ENCODE measurements at regions not wholly inside any gene's neighbourhood (a gene's known extent, or its start where the extent isn't known, plus 50 kb on each side); places are given as distances from the start of the nearest gene placed in this dataset.

DNA sequence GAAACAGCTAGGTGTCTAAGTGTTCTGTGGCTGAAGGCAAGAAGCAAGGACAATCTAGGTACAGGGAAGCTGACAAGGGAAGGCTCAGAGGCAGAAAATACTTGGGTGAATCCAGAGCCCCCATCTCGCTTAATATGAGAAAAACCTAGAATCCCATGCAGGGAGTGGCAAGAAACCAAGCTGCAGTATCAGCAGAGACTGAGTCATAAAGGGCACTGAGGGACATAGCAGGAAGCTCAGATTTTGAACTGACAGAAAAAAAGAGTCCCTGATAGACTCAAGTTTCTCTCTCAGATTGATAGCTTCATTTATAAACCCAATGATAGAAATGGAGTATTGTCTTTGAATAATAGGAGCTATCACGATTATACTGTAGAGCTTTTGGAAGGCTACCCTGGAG, 77.3 kb upstream of the KCNJ15 start (continued):
- TF ChIP-seq, protein P1, sequence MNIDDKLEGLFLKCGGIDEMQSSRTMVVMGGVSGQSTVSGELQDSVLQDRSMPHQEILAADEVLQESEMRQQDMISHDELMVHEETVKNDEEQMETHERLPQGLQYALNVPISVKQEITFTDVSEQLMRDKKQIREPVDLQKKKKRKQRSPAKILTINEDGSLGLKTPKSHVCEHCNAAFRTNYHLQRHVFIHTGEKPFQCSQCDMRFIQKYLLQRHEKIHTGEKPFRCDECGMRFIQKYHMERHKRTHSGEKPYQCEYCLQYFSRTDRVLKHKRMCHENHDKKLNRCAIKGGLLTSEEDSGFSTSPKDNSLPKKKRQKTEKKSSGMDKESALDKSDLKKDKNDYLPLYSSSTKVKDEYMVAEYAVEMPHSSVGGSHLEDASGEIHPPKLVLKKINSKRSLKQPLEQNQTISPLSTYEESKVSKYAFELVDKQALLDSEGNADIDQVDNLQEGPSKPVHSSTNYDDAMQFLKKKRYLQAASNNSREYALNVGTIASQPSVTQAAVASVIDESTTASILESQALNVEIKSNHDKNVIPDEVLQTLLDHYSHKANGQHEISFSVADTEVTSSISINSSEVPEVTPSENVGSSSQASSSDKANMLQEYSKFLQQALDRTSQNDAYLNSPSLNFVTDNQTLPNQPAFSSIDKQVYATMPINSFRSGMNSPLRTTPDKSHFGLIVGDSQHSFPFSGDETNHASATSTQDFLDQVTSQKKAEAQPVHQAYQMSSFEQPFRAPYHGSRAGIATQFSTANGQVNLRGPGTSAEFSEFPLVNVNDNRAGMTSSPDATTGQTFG (tag by site-specific recombination; IDR thresholded peaks at IDR 0.05; ENCODE audit: borderline replicate concordance): no peak
- TF ChIP-seq ZNF350 (tag by site-specific recombination; IDR thresholded peaks at IDR 0.05) (no peak), ZNF777 (tag by site-specific recombination; IDR thresholded peaks at IDR 0.05; ENCODE audit: borderline replicate concordance) (no peak), ZNF791 (tag by site-specific recombination; IDR thresholded peaks at IDR 0.05) (no peak), ZNF354C (tag by site-specific recombination; IDR thresholded peaks at IDR 0.05; ENCODE audit: borderline replicate concordance, low read depth) (no peak), ZNF624 (tag by site-specific recombination; IDR thresholded peaks at IDR 0.05) (no peak), ZNF549 (tag by site-specific recombination; IDR thresholded peaks at IDR 0.05) (no peak), ZNF48 (tag by site-specific recombination; IDR thresholded peaks at IDR 0.05) (no peak), ZBTB48 (tag by site-specific recombination; IDR thresholded peaks at IDR 0.05) (no peak), ZNF776 (tag by site-specific recombination; IDR thresholded peaks at IDR 0.05; ENCODE audit: borderline replicate concordance) (no peak)
- TF ChIP-seq, protein P2, sequence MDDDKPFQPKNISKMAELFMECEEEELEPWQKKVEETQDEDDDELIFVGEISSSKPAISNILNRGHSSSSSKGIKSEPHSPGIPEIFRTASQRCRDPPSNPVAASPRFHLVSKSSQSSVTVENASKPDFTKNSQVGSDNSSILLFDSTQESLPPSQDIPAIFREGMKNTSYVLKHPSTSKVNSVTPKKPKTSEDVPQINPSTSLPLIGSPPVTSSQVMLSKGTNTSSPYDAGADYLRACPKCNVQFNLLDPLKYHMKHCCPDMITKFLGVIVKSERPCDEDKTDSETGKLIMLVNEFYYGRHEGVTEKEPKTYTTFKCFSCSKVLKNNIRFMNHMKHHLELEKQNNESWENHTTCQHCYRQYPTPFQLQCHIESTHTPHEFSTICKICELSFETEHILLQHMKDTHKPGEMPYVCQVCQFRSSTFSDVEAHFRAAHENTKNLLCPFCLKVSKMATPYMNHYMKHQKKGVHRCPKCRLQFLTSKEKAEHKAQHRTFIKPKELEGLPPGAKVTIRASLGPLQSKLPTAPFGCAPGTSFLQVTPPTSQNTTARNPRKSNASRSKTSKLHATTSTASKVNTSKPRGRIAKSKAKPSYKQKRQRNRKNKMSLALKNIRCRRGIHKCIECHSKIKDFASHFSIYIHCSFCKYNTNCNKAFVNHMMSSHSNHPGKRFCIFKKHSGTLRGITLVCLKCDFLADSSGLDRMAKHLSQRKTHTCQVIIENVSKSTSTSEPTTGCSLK (tag by site-specific recombination; IDR thresholded peaks at IDR 0.05): no peak

DNA sequence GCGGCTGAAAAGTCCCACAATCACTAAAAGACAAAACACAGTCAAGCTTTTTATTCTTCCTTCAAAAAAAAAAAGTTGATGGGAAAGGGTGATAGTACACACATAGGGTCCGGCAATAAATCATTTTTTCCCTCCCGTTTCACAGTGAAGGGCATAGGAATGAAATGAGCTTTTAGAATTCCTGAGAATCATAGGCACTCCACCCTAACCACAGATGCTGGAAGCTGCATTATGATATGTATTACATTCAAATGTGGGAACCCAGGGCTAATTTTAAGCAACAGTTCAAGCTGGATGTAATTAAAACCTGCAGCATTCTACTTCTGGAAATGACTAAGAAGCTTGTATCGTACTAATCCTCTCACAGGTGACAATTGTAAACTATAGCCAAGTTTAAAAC, 75.7 kb upstream of the KCNJ15 start:
- TF ChIP-seq ZNF747 (tag by site-specific recombination; IDR thresholded peaks at IDR 0.05): no peak
- no peak for TF ChIP-seq YY2 (tag by site-specific recombination; IDR thresholded peaks at IDR 0.05)
- TF ChIP-seq, protein P3, sequence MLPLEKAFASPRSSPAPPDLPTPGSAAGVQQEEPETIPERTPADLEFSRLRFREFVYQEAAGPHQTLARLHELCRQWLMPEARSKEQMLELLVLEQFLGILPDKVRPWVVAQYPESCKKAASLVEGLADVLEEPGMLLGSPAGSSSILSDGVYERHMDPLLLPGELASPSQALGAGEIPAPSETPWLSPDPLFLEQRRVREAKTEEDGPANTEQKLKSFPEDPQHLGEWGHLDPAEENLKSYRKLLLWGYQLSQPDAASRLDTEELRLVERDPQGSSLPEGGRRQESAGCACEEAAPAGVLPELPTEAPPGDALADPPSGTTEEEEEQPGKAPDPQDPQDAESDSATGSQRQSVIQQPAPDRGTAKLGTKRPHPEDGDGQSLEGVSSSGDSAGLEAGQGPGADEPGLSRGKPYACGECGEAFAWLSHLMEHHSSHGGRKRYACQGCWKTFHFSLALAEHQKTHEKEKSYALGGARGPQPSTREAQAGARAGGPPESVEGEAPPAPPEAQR (tag by site-specific recombination; IDR thresholded peaks at IDR 0.05): no peak
- TF ChIP-seq ZNF184 (tag by site-specific recombination; IDR thresholded peaks at IDR 0.05): no peak
- no peak for TF ChIP-seq ZNF335 (tag by site-specific recombination; conservative IDR thresholded peaks at IDR 0.05)
- TF ChIP-seq, protein P4, sequence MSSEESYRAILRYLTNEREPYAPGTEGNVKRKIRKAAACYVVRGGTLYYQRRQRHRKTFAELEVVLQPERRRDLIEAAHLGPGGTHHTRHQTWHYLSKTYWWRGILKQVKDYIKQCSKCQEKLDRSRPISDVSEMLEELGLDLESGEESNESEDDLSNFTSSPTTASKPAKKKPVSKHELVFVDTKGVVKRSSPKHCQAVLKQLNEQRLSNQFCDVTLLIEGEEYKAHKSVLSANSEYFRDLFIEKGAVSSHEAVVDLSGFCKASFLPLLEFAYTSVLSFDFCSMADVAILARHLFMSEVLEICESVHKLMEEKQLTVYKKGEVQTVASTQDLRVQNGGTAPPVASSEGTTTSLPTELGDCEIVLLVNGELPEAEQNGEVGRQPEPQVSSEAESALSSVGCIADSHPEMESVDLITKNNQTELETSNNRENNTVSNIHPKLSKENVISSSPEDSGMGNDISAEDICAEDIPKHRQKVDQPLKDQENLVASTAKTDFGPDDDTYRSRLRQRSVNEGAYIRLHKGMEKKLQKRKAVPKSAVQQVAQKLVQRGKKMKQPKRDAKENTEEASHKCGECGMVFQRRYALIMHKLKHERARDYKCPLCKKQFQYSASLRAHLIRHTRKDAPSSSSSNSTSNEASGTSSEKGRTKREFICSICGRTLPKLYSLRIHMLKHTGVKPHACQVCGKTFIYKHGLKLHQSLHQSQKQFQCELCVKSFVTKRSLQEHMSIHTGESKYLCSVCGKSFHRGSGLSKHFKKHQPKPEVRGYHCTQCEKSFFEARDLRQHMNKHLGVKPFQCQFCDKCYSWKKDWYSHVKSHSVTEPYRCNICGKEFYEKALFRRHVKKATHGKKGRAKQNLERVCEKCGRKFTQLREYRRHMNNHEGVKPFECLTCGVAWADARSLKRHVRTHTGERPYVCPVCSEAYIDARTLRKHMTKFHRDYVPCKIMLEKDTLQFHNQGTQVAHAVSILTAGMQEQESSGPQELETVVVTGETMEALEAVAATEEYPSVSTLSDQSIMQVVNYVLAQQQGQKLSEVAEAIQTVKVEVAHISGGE (tag by site-specific recombination; conservative IDR thresholded peaks at IDR 0.05; ENCODE audit: low read depth): no peak
- no peak for TF ChIP-seq ZEB2 (tag by site-specific recombination; IDR thresholded peaks at IDR 0.05)
- TF ChIP-seq, protein P5, sequence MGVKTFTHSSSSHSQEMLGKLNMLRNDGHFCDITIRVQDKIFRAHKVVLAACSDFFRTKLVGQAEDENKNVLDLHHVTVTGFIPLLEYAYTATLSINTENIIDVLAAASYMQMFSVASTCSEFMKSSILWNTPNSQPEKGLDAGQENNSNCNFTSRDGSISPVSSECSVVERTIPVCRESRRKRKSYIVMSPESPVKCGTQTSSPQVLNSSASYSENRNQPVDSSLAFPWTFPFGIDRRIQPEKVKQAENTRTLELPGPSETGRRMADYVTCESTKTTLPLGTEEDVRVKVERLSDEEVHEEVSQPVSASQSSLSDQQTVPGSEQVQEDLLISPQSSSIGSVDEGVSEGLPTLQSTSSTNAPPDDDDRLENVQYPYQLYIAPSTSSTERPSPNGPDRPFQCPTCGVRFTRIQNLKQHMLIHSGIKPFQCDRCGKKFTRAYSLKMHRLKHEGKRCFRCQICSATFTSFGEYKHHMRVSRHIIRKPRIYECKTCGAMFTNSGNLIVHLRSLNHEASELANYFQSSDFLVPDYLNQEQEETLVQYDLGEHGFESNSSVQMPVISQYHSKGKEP (tag by site-specific recombination; IDR thresholded peaks at IDR 0.05): no peak
- TF ChIP-seq ZNF530 (tag by site-specific recombination; IDR thresholded peaks at IDR 0.05; ENCODE audit: low read depth): no peak
- TF ChIP-seq KLF9 (tag by site-specific recombination; IDR thresholded peaks at IDR 0.05; ENCODE audit: low read depth): no peak
- TF ChIP-seq ZNF521 (tag by site-specific recombination; IDR thresholded peaks at IDR 0.05): no peak
- ChIA-PET POLR2A (interaction anchor here (0.6 kb wide), 1 partner anchor 24 kb away, joined by 7 read pairs; no protein-coding TSS in a partner anchor), CTCF (interaction anchor here (0.6 to 2.4 kb wide), 6 partner anchors 10 to 485 kb away, joined by 3 to 18 read pairs (median 4); no protein-coding TSS in a partner anchor)
- H3K9me3 ChIP-seq (ENCODE audit: control insufficient read depth, insufficient read depth, low read depth, low read length): peaks cover 3% of the 10 kb centered on the region
- H3K27ac ChIP-seq (ENCODE audit: extremely low read depth, low read depth, low read length): no peak overlapping the region
- no peaks in the 10 kb centered on the region for H3K36me3 ChIP-seq (ENCODE audit: control insufficient read depth in 2 of 2, insufficient read depth in 1 of 2, low read length in 2 of 2)
- no peaks in the 10 kb centered on the region for H3K4me1 ChIP-seq (ENCODE audit: control insufficient read depth, insufficient read depth, low read length)
- no peak overlapping the region for H3K4me3 ChIP-seq (ENCODE audit: low read depth, low read length)
